ENCODE measurements at regions not wholly inside any gene's neighbourhood (a gene's known extent, or its start where the extent isn't known, plus 50 kb on each side); places are given as distances from the start of the nearest gene placed in this dataset.

DNA sequence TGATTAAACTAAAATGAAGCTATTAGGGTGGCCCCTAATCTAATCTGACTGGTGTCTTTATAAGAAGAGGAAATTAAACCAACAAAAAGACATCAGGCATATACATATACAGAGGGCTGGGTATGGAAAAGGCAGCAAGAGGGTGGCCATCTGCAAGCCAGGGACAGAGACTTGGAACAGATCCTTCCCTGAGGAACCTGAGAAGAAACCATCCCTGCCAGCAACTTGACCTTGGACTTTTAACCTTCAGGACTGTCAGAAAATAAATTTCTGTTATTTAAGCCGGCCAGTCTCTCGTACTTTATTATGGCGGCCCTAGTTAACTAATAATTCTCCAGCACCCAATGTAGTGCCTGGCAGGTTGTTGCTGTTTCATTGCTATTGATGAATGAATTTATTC is 361.5 kb upstream of the PDGFD start:
- no peak for TF ChIP-seq RFX5 (IDR thresholded peaks at IDR 0.05; ENCODE audit: low read depth, low read length)
- TF ChIP-seq ERF (CRISPR knock-in tag; IDR thresholded peaks at IDR 0.05) = no peak
- TF ChIP-seq CEBPG (CRISPR knock-in tag; IDR thresholded peaks at IDR 0.05) = no peak
- TF ChIP-seq CEBPG (tag; conservative IDR thresholded peaks at IDR 0.05 in 1 of 2, IDR thresholded peaks at IDR 0.05 in 1 of 2) = no peak
- no peak for TF ChIP-seq NFE2 (IDR thresholded peaks at IDR 0.05; ENCODE audit: low read depth)
- TF ChIP-seq, protein P1, sequence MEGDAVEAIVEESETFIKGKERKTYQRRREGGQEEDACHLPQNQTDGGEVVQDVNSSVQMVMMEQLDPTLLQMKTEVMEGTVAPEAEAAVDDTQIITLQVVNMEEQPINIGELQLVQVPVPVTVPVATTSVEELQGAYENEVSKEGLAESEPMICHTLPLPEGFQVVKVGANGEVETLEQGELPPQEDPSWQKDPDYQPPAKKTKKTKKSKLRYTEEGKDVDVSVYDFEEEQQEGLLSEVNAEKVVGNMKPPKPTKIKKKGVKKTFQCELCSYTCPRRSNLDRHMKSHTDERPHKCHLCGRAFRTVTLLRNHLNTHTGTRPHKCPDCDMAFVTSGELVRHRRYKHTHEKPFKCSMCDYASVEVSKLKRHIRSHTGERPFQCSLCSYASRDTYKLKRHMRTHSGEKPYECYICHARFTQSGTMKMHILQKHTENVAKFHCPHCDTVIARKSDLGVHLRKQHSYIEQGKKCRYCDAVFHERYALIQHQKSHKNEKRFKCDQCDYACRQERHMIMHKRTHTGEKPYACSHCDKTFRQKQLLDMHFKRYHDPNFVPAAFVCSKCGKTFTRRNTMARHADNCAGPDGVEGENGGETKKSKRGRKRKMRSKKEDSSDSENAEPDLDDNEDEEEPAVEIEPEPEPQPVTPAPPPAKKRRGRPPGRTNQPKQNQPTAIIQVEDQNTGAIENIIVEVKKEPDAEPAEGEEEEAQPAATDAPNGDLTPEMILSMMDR (IDR thresholded peaks at IDR 0.05 in 2 of 3, conservative IDR thresholded peaks at IDR 0.05 in 1 of 3; ENCODE audit: insufficient read depth in 2 of 3, low read depth in 1 of 3, low read length in 3 of 3) = no peak
- TF ChIP-seq THRAP3 (IDR thresholded peaks at IDR 0.05; ENCODE audit: borderline replicate concordance) = no peak
- TF ChIP-seq TEAD4 (IDR thresholded peaks at IDR 0.05; ENCODE audit: low read length) = no peak
- TF ChIP-seq TEAD4 (CRISPR knock-in tag; IDR thresholded peaks at IDR 0.05; ENCODE audit: borderline replicate concordance) = no peak
- TF ChIP-seq POLR2AphosphoS5 (IDR thresholded peaks at IDR 0.05; ENCODE audit: control insufficient read depth, insufficient read depth, low read depth, low read length) = no peak

Measured in K562 (cell line).